HG02884 (cell line): ENCODE measurements at regions not wholly inside any gene's neighbourhood (a gene's known extent, or its start where the extent isn't known, plus 50 kb on each side); places are given as distances from the start of the nearest gene placed in this dataset.
A peak's percentile ranks its signal among the peaks of the same experiment; 100 is the strongest.

Source experiments
- ATAC-seq: cut with Tn5 transposase; IDR thresholded peaks from one replicate; pipeline ENCODE4 v1.9.1; 2021; ENCODE audit warnings: mild to moderate bottlenecking, moderate library complexity; ENCODE audit not compliant: unreplicated experiment

GRCh38 chr7:38069052-38069451 lies 109.0 kb upstream of the STARD3NL start:
- ATAC-seq: no peak

- ATAC-seq: no peak
Measured at GRCh38 chr7:38070718-38071117, 107.3 kb upstream of the STARD3NL start.

GRCh38 chr7:38086857-38087256 lies 91.2 kb upstream of the STARD3NL start:
- no peak for ATAC-seq

GRCh38 chr7:38102507-38102906 lies 75.5 kb upstream of the STARD3NL start:
- no peak for ATAC-seq

GRCh38 chr7:38105874-38106483 lies 72.1 kb upstream of the STARD3NL start:
- peak; percentile 68 for ATAC-seq

- ATAC-seq: peak; percentile 77
Measured at GRCh38 chr7:38107486-38107893, 70.6 kb upstream of the STARD3NL start.

GRCh38 chr7:38112075-38112474 lies 66.0 kb upstream of the STARD3NL start:
- ATAC-seq: no peak

- no peak for ATAC-seq
Measured at GRCh38 chr7:38120076-38120475, 58.0 kb upstream of the STARD3NL start.

GRCh38 chr7:38122501-38122900 lies 55.5 kb upstream of the STARD3NL start:
- ATAC-seq: no peak

GRCh38 chr7:38123494-38123893 lies 54.6 kb upstream of the STARD3NL start:
- ATAC-seq: no peak

GRCh38 chr7:38127216-38128207 lies 50.5 kb upstream of the STARD3NL start:
- no peak for ATAC-seq
